Ovary (tissue), 7 donors: ENCODE measurements at regions not wholly inside any gene's neighbourhood (a gene's known extent, or its start where the extent isn't known, plus 50 kb on each side); places are given as distances from the start of the nearest gene placed in this dataset.

ENCODE experiments used
- DNase-seq, 5 donors: peaks; one replicate each; pipeline ENCODE4 v3.0.0-alpha.2; 2019 to 2020
- H3K27ac ChIP-seq, 2 donors: fragments of 200-600 bp; one replicate each; pipeline versions ENCODE4 v1.5.1 to v1.8.0; 2019 to 2022
- H3K27me3 ChIP-seq: fragments of 200-600 bp; one replicate; pipeline ENCODE4 v1.8.0; 2022
- H3K36me3 ChIP-seq: fragments of 200-600 bp; sonication (generic); one replicate; pipeline ENCODE4 v1.5.1; 2019
- H3K4me1 ChIP-seq: one replicate; pipeline ENCODE4 v1.8.1; 2013; ENCODE audit warnings: mild to moderate bottlenecking, moderate library complexity; ENCODE audit not compliant: insufficient read depth
- H3K4me3 ChIP-seq: fragments of 200-600 bp; sonication (generic); one replicate; pipeline ENCODE4 v1.5.1; 2017
- H3K9me3 ChIP-seq, 2 donors: fragments of 200-600 bp in 1 of 2; sonication (generic) in 1 of 2; one replicate each; pipeline versions ENCODE4 v1.5.1 to v1.8.1; 2013 to 2019; ENCODE audit warnings: mild to moderate bottlenecking in 1 of 2, moderate library complexity in 1 of 2
- CTCF ChIP-seq, 3 donors: fragments of 450-650 bp in 2 of 3; fragments of 200-600 bp in 1 of 3; IDR thresholded peaks; one replicate each; pipeline versions ENCODE4 v1.5.1 to v1.8.0; 2016 to 2022; ENCODE audit warnings: antibody characterized with exemption in 3 of 3, mild to moderate bottlenecking in 1 of 3
- EP300 ChIP-seq: sonication (generic); formaldehyde crosslinking; IDR thresholded peaks from one replicate; pipeline ENCODE4 v1.6.1; 2017; ENCODE audit warnings: antibody characterized with exemption
- POLR2A ChIP-seq: fragments of 450-650 bp; IDR thresholded peaks from one replicate; pipeline ENCODE4 v1.6.1; 2017; ENCODE audit warnings: antibody characterized with exemption, mild to moderate bottlenecking, moderate library complexity
- WGBS, 3 donors: extraction: QIAGEN DNeasy Blood & Tissue Kit in 1 of 3; methylation state at CpG; one replicate each; pipeline versions ENCODE4 v1.1.5 to v1.1.7; 2013 to 2017; 5-methylcytosine and 5-hydroxymethylcytosine counted together
- intact Hi-C, 4 donors: fragments of 100-400 bp; cut with DNase I; formaldehyde crosslinking; loops; one replicate each; pipeline versions ENCODE4 v1.11.0 to v1.15.1; 2022 to 2023
- donor health status: DM: no; HTN: no; CAD: no; lungs with moderate emphysema.
- donor health status: DM: no; HTN: no; CAD: no.
- donor health status: Bipolar disorder and iron deficiency.
- donor health status: DM: no; HTN: no; CAD: no.
- donor health status: DM: yes; HTN: yes; CAD: no.

GRCh38 chr12:97681612-97682504 lies 219.3 kb downstream of the RMST start:
- no peak for DNase-seq
- Histone ChIP-seq H3K36me3 (no peaks in the 10 kb centered on the region), H3K27me3 (no peaks in the 10 kb centered on the region), H3K27ac (no peak overlapping the region), H3K4me1 (no peaks in the 10 kb centered on the region), H3K4me3 (no peak overlapping the region), H3K9me3 (no peaks in the 10 kb centered on the region)
- WGBS, 3 donors = 60 to 71% (median 61%) methylated on average over 8 of the region's 8 CpGs
- intact Hi-C loops = no loop called here
- TF ChIP-seq POLR2A (no peak), EP300 (no peak), CTCF (IDR thresholded peaks at IDR 0.05) (no peak)

GRCh38 chr12:97685360-97685759 lies 222.8 kb downstream of the RMST start:
- no peak for DNase-seq
- Histone ChIP-seq H3K4me1 (no peaks in the 10 kb centered on the region), H3K9me3 (no peaks in the 10 kb centered on the region), H3K36me3 (no peaks in the 10 kb centered on the region), H3K27ac (no peak overlapping the region), H3K27me3 (no peaks in the 10 kb centered on the region), H3K4me3 (no peak overlapping the region)
- no peak for TF ChIP-seq POLR2A
- no peak for TF ChIP-seq CTCF (IDR thresholded peaks at IDR 0.05)
- TF ChIP-seq EP300 = no peak
- intact Hi-C loops = no loop called here

GRCh38 chr12:97701901-97702300 lies 239.3 kb downstream of the RMST start:
- H3K36me3 ChIP-seq = no peaks in the 10 kb centered on the region
- TF ChIP-seq CTCF (IDR thresholded peaks at IDR 0.05) (no peak), EP300 (no peak), POLR2A (no peak)
- no peaks in the 10 kb centered on the region for H3K9me3 ChIP-seq
- H3K27me3 ChIP-seq = no peaks in the 10 kb centered on the region
- no peak overlapping the region for H3K27ac ChIP-seq
- DNase-seq = no peak
- no peak overlapping the region for H3K4me3 ChIP-seq
- WGBS, 3 donors = 49 to 68% (median 61%) methylated on average over 4 of the region's 4 CpGs
- intact Hi-C loops = no loop called here
- H3K4me1 ChIP-seq = no peaks in the 10 kb centered on the region

GRCh38 chr12:97711392-97711791 lies 248.8 kb downstream of the RMST start:
- no peak for TF ChIP-seq EP300
- Histone ChIP-seq H3K36me3 (no peaks in the 10 kb centered on the region), H3K9me3 (no peaks in the 10 kb centered on the region), H3K27me3 (no peaks in the 10 kb centered on the region), H3K4me1 (no peaks in the 10 kb centered on the region), H3K27ac (no peak overlapping the region), H3K4me3 (no peak overlapping the region)
- WGBS, 3 donors = 79 to 86% (median 80%) methylated on average over 1 of the region's 1 CpG
- intact Hi-C loops = no loop called here
- no peak for DNase-seq

- no peak overlapping the region for H3K27ac ChIP-seq
- 13 to 15% (median 13%) methylated on average over 1 of the region's 1 CpG for WGBS, 3 donors
- H3K4me1 ChIP-seq = no peaks in the 10 kb centered on the region
- DNase-seq = no peak
- intact Hi-C loops = no loop called here
- H3K4me3 ChIP-seq = no peak overlapping the region
- no peak for TF ChIP-seq CTCF (IDR thresholded peaks at IDR 0.05)
- TF ChIP-seq EP300 = no peak
- TF ChIP-seq POLR2A = no peak
- no peaks in the 10 kb centered on the region for H3K36me3 ChIP-seq
- no peaks in the 10 kb centered on the region for H3K27me3 ChIP-seq
- H3K9me3 ChIP-seq = no peaks in the 10 kb centered on the region
Measured at GRCh38 chr12:97713270-97713669, 250.7 kb downstream of the RMST start.
